C4-2B (cell line): ENCODE measurements at regions not wholly inside any gene's neighbourhood (a gene's known extent, or its start where the extent isn't known, plus 50 kb on each side); places are given as distances from the start of the nearest gene placed in this dataset.

Experiments
- CTCF ChIP-seq: fragments of 450-650 bp; conservative IDR thresholded peaks from 2 replicates; pipeline ENCODE4 v1.5.1; 2017; ENCODE audit warnings: mild to moderate bottlenecking
- ZFX ChIP-seq: fragments of 450-650 bp; IDR thresholded peaks from 2 replicates; pipeline ENCODE4 v1.6.1; 2017

GRCh38 chr15:46229263-46229662 is 594.4 kb downstream of the SQOR start:
- TF ChIP-seq CTCF (no peak), ZFX (no peak)
